WTC11 (cell line): ENCODE measurements at regions not wholly inside any gene's neighbourhood (a gene's known extent, or its start where the extent isn't known, plus 50 kb on each side); places are given as distances from the start of the nearest gene placed in this dataset.

Source experiments
- CDX4 ChIP-seq: fragments of 250-450 bp; sonication (Bioruptor Pico); IDR thresholded peaks from 2 replicates; pipeline ENCODE4 v1.9.0; 2021; ENCODE audit warnings: moderate library complexity, mild to moderate bottlenecking, inconsistent platforms, borderline replicate concordance
- ESRRA ChIP-seq: sonication (generic); formaldehyde crosslinking; IDR thresholded peaks from 2 replicates; pipeline ENCODE4 v1.8.1; 2022; ENCODE audit warnings: mild to moderate bottlenecking, missing genetic modification reagents, borderline replicate concordance
- FOXJ3 ChIP-seq: sonication (generic); formaldehyde crosslinking; IDR thresholded peaks from 2 replicates; pipeline ENCODE4 v1.9.0; 2021; ENCODE audit warnings: missing genetic modification reagents, mild to moderate bottlenecking, borderline replicate concordance
- GABPB1 ChIP-seq: sonication (generic); formaldehyde crosslinking; IDR thresholded peaks from 2 replicates; pipeline ENCODE4 v1.8.1; 2023; ENCODE audit warnings: mild to moderate bottlenecking, missing genetic modification reagents
- ZNF219 ChIP-seq: sonication (generic); formaldehyde crosslinking; IDR thresholded peaks from 2 replicates; pipeline ENCODE4 v1.8.0; 2023; ENCODE audit warnings: missing genetic modification reagents, mild to moderate bottlenecking, borderline replicate concordance
- ZNF263 ChIP-seq: sonication (generic); formaldehyde crosslinking; IDR thresholded peaks from 2 replicates; pipeline ENCODE4 v1.8.1; 2022; ENCODE audit warnings: low read depth, mild to moderate bottlenecking, moderate library complexity, missing genetic modification reagents
- ZNF281 ChIP-seq: sonication (generic); formaldehyde crosslinking; IDR thresholded peaks from 2 replicates; pipeline ENCODE4 v1.8.0; 2023; ENCODE audit warnings: mild to moderate bottlenecking, missing genetic modification reagents
- TF ChIP-seq, protein P1 (sequence below): fragments of 200-600 bp; IDR thresholded peaks from 2 replicates; pipeline ENCODE4 v1.8.0; 2022; ENCODE audit warnings: antibody characterized with exemption
- TF ChIP-seq, protein P2 (sequence below): sonication (generic); formaldehyde crosslinking; IDR thresholded peaks from 2 replicates; pipeline ENCODE4 v1.8.0; 2022; ENCODE audit warnings: mild to moderate bottlenecking, missing genetic modification reagents
- TF ChIP-seq, protein P3 (sequence below): sonication (generic); formaldehyde crosslinking; IDR thresholded peaks from 2 replicates; pipeline ENCODE4 v1.8.1; 2023; ENCODE audit warnings: mild to moderate bottlenecking, missing genetic modification reagents, moderate library complexity

GRCh38 chr9:78905387-78905786, 608.5 kb downstream of the PSAT1 start:
- TF ChIP-seq, protein P1, sequence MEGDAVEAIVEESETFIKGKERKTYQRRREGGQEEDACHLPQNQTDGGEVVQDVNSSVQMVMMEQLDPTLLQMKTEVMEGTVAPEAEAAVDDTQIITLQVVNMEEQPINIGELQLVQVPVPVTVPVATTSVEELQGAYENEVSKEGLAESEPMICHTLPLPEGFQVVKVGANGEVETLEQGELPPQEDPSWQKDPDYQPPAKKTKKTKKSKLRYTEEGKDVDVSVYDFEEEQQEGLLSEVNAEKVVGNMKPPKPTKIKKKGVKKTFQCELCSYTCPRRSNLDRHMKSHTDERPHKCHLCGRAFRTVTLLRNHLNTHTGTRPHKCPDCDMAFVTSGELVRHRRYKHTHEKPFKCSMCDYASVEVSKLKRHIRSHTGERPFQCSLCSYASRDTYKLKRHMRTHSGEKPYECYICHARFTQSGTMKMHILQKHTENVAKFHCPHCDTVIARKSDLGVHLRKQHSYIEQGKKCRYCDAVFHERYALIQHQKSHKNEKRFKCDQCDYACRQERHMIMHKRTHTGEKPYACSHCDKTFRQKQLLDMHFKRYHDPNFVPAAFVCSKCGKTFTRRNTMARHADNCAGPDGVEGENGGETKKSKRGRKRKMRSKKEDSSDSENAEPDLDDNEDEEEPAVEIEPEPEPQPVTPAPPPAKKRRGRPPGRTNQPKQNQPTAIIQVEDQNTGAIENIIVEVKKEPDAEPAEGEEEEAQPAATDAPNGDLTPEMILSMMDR = no peak
- TF ChIP-seq ESRRA (CRISPR knock-in tag) = no peak
- TF ChIP-seq, protein P2, sequence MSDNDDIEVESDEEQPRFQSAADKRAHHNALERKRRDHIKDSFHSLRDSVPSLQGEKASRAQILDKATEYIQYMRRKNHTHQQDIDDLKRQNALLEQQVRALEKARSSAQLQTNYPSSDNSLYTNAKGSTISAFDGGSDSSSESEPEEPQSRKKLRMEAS (CRISPR knock-in tag) = no peak
- TF ChIP-seq, protein P3, sequence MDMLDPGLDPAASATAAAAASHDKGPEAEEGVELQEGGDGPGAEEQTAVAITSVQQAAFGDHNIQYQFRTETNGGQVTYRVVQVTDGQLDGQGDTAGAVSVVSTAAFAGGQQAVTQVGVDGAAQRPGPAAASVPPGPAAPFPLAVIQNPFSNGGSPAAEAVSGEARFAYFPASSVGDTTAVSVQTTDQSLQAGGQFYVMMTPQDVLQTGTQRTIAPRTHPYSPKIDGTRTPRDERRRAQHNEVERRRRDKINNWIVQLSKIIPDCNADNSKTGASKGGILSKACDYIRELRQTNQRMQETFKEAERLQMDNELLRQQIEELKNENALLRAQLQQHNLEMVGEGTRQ (CRISPR knock-in tag) = no peak
- TF ChIP-seq FOXJ3 (CRISPR knock-in tag) = no peak
- TF ChIP-seq CDX4 = no peak
- TF ChIP-seq ZNF263 = no peak
- TF ChIP-seq ZNF219 = no peak
- no peak for TF ChIP-seq GABPB1 (CRISPR knock-in tag)
- TF ChIP-seq ZNF281 (CRISPR knock-in tag) = no peak
